Lung microvascular endothelial cell (primary cell): ENCODE measurements at regions not wholly inside any gene's neighbourhood (a gene's known extent, or its start where the extent isn't known, plus 50 kb on each side); places are given as distances from the start of the nearest gene placed in this dataset.
"Not testable (repeated sequence)": the region's sequence is repeated elsewhere in the genome, so short reads cannot be mapped to it uniquely, and the experiment has no call there.

Experiments used
- DNase-seq, 2 donors: peaks; one replicate each; pipeline versions ENCODE4 v3.0.0 to v3.0.0-alpha.2; 2010; ENCODE audit warnings: low read depth in 2 of 2

- no peak for DNase-seq
Measured at GRCh38 chr21:19350286-19350685, 946.7 kb upstream of the TMPRSS15 start.

- no peak for DNase-seq
Measured at GRCh38 chr21:19353256-19353655, 949.7 kb upstream of the TMPRSS15 start.

GRCh38 chr21:19368944-19369343 lies 965.4 kb upstream of the TMPRSS15 start:
- no peak for DNase-seq

- no peak for DNase-seq
Measured at GRCh38 chr21:19392390-19392789, 988.8 kb upstream of the TMPRSS15 start.

- DNase-seq = no peak
Measured at GRCh38 chr21:19400223-19400770, 996.7 kb upstream of the TMPRSS15 start.

GRCh38 chr21:19402870-19403269 lies 999.3 kb upstream of the TMPRSS15 start:
- DNase-seq = no peak

- no peak for DNase-seq
Measured at GRCh38 chr21:19405326-19405725, 1001.7 kb upstream of the TMPRSS15 start.

GRCh38 chr21:19420565-19420964 lies 1017.0 kb upstream of the TMPRSS15 start:
- no peak for DNase-seq

- no peak for DNase-seq
Measured at GRCh38 chr21:19433623-19434022, 1030.0 kb upstream of the TMPRSS15 start.

- no peak for DNase-seq
Measured at GRCh38 chr21:19440792-19441655, 1037.4 kb upstream of the TMPRSS15 start.

GRCh38 chr21:19458295-19458694 lies 1054.7 kb upstream of the TMPRSS15 start:
- DNase-seq = no peak

GRCh38 chr21:19461481-19462205 lies 1058.1 kb upstream of the TMPRSS15 start:
- DNase-seq = no peak

GRCh38 chr21:19463966-19464365 lies 1060.4 kb upstream of the TMPRSS15 start:
- no peak for DNase-seq

GRCh38 chr21:19468991-19469715 lies 1065.6 kb upstream of the TMPRSS15 start:
- DNase-seq = no peak

GRCh38 chr21:19475525-19475924 lies 1071.9 kb upstream of the TMPRSS15 start:
- DNase-seq = no peak

- no peak for DNase-seq
Measured at GRCh38 chr21:19489930-19490329, 1086.3 kb upstream of the TMPRSS15 start.

GRCh38 chr21:19490481-19490880 lies 1086.9 kb upstream of the TMPRSS15 start:
- DNase-seq = no peak

GRCh38 chr21:19493437-19494241 lies 1090.1 kb upstream of the TMPRSS15 start:
- not testable (repeated sequence) for DNase-seq

GRCh38 chr21:19501115-19501514 lies 1097.5 kb upstream of the TMPRSS15 start:
- DNase-seq = no peak

GRCh38 chr21:19507682-19508260 lies 1104.2 kb upstream of the TMPRSS15 start:
- DNase-seq = no peak

- DNase-seq = no peak
Measured at GRCh38 chr21:19508442-19508841, 1104.9 kb upstream of the TMPRSS15 start.
